DND-41 (cell line): ENCODE measurements at regions not wholly inside any gene's neighbourhood (a gene's known extent, or its start where the extent isn't known, plus 50 kb on each side); places are given as distances from the start of the nearest gene placed in this dataset.

Experiments
- CTCF ChIP-seq: IDR thresholded peaks from 2 replicates; pipeline ENCODE4 v1.5.1; 2012; ENCODE audit warnings: borderline replicate concordance, low read length, moderate library complexity, mild to moderate bottlenecking; ENCODE audit not compliant: poor library complexity, severe bottlenecking; ENCODE audit errors: extremely low read depth
- EZH2 ChIP-seq: IDR thresholded peaks from 3 replicates; pipeline ENCODE4 v1.6.1; 2012; ENCODE audit warnings: borderline replicate concordance, low read depth, mild to moderate bottlenecking, moderate library complexity, low read length, inconsistent platforms; ENCODE audit not compliant: severe bottlenecking

GRCh38 chr20:23145281-23145700 lies 59.2 kb upstream of the CD93 start:
- TF ChIP-seq CTCF (no peak), EZH2 (no peak)
